Type B pancreatic cell (in vitro differentiated cells): ENCODE measurements at regions not wholly inside any gene's neighbourhood (a gene's known extent, or its start where the extent isn't known, plus 50 kb on each side); places are given as distances from the start of the nearest gene placed in this dataset.
"Not testable (repeated sequence)": the region's sequence is repeated elsewhere in the genome, so short reads cannot be mapped to it uniquely, and the experiment has no call there.

Source experiments
- DNase-seq: peaks from one replicate; pipeline ENCODE4 v3.0.0; 2021; ENCODE audit warnings: mixed read lengths; ENCODE audit not compliant: unreplicated experiment; ENCODE audit errors: extremely low spot score
- H3K27ac Mint-ChIP-seq: 2 replicates; pipeline ENCODE4 v1.8.0; 2021; ENCODE audit warnings: mild to moderate bottlenecking, mixed read lengths
- H3K27me3 Mint-ChIP-seq: 2 replicates; pipeline ENCODE4 v1.8.0; 2021; ENCODE audit warnings: mixed read lengths
- H3K36me3 Mint-ChIP-seq: 2 replicates; pipeline ENCODE4 v1.8.0; 2021; ENCODE audit warnings: mixed read lengths
- H3K4me1 Mint-ChIP-seq: one replicate; pipeline ENCODE4 v1.8.0; 2021; ENCODE audit warnings: mixed read lengths; ENCODE audit not compliant: unreplicated experiment
- H3K4me3 Mint-ChIP-seq: 2 replicates; pipeline ENCODE4 v1.8.0; 2021; ENCODE audit warnings: mild to moderate bottlenecking, mixed read lengths
- H3K9me3 Mint-ChIP-seq: 2 replicates; pipeline ENCODE4 v1.8.0; 2021; ENCODE audit warnings: mixed read lengths
- TF ChIP-seq, protein P1 (sequence below): fragments of 200-600 bp; sonication (generic); conservative IDR thresholded peaks from 2 replicates; pipeline ENCODE4 v1.5.0; 2021; ENCODE audit warnings: antibody characterized with exemption, mild to moderate bottlenecking

DNA sequence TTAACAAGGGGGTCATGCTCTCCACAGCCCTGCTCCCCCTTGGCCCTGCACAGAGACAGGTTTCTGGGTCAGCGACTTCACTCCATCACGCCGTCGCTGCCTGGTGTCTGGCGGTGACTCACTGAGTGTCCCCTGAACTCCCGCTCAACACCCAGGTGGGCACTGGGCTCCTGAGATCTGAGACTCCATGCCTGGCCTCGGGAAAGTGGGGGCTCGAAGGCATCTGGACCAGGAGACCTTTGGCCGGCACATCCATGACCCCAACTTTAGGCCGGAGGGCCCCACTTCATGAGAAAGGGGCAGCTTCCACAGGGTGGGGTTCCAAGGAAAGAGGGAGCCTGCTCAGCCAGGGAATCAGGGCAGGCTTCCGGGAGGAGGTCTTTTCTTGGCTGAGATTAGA is 79.3 kb upstream of the PRR5 start:
- Mint-ChIP-seq H3K27ac (no peak overlapping the region), H3K4me1 (peaks cover 16% of the 10 kb centered on the region), H3K9me3 (no peaks in the 10 kb centered on the region), H3K27me3 (peaks cover 8% of the 10 kb centered on the region), H3K4me3 (no peak overlapping the region), H3K36me3 (no peaks in the 10 kb centered on the region)
- no peak for DNase-seq
- TF ChIP-seq, protein P1, sequence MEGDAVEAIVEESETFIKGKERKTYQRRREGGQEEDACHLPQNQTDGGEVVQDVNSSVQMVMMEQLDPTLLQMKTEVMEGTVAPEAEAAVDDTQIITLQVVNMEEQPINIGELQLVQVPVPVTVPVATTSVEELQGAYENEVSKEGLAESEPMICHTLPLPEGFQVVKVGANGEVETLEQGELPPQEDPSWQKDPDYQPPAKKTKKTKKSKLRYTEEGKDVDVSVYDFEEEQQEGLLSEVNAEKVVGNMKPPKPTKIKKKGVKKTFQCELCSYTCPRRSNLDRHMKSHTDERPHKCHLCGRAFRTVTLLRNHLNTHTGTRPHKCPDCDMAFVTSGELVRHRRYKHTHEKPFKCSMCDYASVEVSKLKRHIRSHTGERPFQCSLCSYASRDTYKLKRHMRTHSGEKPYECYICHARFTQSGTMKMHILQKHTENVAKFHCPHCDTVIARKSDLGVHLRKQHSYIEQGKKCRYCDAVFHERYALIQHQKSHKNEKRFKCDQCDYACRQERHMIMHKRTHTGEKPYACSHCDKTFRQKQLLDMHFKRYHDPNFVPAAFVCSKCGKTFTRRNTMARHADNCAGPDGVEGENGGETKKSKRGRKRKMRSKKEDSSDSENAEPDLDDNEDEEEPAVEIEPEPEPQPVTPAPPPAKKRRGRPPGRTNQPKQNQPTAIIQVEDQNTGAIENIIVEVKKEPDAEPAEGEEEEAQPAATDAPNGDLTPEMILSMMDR: no peak

DNA sequence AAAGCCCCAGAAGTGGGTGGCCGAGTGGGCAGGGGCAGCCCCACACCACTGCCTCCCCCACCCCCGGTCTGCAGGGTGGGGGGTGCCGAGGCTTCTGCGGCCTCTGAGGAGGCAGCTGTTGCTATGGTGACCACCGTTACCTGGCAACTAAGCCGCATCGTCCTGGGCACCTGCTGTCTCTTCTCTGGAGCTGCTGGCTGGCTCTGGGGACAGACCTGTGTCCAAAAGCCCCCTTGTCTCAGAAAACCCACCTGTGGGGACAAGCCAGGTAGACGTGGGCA is 79.9 kb upstream of the PRR5 start:
- Mint-ChIP-seq H3K4me3 (no peak overlapping the region), H3K36me3 (no peaks in the 10 kb centered on the region), H3K27ac (no peak overlapping the region), H3K27me3 (peaks cover 8% of the 10 kb centered on the region), H3K9me3 (no peaks in the 10 kb centered on the region), H3K4me1 (peaks cover 16% of the 10 kb centered on the region)
- DNase-seq: peak; percentile 66
- TF ChIP-seq, protein P1: no peak

DNA sequence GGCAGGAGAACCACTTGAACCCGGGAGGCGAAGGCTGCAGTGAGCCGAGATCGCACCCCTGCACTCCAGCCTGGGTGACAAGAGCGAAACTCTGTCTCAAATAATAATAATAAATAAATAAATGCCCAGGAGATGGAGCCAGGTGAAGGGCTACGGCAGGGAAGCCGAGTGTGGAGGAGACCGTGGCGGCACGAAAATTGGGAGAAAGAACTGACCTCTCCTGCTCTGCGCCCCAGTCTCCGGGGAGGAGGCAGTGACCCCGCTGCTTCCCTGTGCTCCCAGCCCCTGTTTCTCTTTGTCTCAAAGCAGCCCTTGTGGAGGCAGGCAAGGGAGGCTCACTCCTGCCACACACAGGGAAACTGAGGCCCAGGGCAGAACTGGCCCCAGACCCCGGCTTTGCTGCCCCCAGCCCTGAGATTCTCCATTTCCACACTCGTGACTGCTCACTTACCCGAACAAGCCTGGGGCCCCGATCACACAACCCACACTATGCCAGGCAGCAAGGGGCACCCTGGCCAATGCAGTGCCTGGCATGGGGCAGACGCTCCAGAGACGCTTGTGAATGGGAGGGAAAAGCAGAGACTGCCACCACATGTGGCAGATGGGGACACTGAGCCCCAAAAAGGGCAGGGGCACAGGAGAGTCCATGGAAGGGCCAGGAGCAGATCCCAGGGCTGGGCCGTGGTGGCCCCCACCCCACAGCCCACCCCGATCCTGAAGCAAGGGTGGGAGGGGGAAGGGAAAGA is 80.4 kb upstream of the PRR5 start:
- Mint-ChIP-seq H3K4me1 (peaks cover 16% of the 10 kb centered on the region), H3K9me3 (no peaks in the 10 kb centered on the region), H3K27ac (no peak overlapping the region), H3K4me3 (no peak overlapping the region), H3K36me3 (no peaks in the 10 kb centered on the region), H3K27me3 (peaks cover 8% of the 10 kb centered on the region)
- DNase-seq: no peak
- TF ChIP-seq, protein P1: no peak

DNA sequence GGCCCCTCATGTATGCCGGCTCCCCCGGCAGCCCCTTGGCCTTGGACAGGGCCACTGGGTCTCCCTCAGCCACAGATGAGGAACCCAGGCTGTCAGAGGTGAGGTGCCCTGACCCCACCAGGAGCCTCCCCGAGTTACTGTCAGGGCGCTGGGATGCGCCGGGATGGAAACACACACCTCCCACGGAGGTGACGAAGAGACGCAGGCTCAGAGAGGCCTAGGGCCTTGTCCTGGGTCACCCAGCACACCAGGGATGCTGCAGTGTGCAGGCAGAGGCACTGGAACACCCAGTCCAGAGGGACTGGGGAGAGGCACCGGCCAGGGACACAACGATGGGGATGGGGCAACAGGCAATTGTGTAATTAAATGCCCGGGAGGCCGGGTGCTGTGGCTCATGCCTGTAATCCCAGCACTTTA is 81.2 kb upstream of the PRR5 start:
- Mint-ChIP-seq H3K27ac (no peak overlapping the region), H3K9me3 (no peaks in the 10 kb centered on the region), H3K4me3 (no peak overlapping the region), H3K36me3 (no peaks in the 10 kb centered on the region), H3K4me1 (peaks cover 11% of the 10 kb centered on the region), H3K27me3 (peaks cover 3% of the 10 kb centered on the region)
- TF ChIP-seq, protein P1: no peak
- no peak for DNase-seq

DNA sequence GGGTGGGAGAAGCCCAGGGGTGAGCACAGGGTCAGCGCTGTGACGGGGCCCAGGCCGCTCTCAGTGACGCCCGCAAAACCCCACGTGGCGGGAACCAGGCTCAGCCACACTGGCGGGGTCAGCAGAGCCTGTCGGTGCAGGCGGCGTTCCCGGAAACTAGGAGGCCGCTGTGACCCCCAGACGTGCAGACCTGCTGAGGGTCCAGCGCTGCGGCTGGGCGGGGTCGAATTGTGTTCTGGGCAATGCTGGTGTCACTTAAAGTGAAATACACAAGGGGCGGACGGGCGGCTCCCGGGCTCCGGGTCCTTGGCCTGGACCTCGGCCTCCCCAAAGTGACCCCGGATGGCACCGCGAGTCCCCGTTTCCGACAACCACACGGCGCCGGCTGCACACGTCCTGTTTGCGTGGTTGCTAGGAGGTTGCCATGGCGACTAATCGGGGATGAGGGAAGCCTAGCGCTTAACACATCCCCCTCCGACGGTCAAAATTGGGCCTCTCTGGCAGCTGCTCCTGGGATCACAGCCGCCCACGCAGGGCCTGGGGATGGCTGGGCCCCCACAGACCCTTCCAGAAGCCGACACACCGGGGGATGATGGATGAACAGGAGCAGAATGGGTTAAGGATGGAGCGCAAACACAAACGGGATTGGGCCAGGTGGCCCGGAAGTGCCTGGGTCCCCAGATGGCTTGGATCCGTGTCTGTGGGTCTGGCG is 81.7 kb upstream of the PRR5 start:
- TF ChIP-seq, protein P1: no peak
- H3K27ac Mint-ChIP-seq: peak overlapping the region; percentile 41
- H3K27me3 Mint-ChIP-seq: peaks cover 3% of the 10 kb centered on the region
- H3K9me3 Mint-ChIP-seq: no peaks in the 10 kb centered on the region
- peak; percentile 81 for DNase-seq
- H3K4me1 Mint-ChIP-seq: peaks cover 11% of the 10 kb centered on the region
- no peaks in the 10 kb centered on the region for H3K36me3 Mint-ChIP-seq
- peak overlapping the region; percentile 9 for H3K4me3 Mint-ChIP-seq

DNA sequence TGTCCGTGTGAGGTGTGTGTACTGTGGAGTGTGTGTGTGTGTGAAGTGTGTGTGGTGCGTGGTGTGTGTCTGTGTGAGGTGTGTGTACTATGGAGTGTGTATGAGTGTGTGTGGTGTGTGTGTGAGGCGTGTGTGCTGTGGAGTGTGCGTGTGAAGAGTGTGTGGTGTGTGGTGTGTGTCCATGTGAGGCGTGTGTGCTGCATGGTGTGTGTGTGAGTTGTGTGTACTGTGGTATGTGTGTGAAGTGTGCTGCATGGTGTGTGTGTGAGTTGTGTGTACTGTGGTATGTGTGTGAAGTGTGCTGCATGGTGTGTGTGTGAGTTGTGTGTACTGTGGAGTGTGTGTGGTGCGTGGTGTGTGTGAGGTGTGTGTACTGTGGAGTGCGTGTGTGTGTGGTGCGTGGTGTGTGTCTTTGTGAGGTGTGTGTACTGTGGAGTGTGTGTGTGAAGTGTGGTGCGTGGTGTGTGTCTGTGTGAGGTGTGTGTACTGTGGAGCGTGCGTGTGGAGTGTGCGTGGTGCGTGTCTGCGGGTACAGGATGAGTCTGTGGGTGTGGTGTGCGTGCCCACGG is 82.4 kb upstream of the PRR5 start:
- DNase-seq, H3K27ac Mint-ChIP-seq: not testable (repeated sequence)

DNA sequence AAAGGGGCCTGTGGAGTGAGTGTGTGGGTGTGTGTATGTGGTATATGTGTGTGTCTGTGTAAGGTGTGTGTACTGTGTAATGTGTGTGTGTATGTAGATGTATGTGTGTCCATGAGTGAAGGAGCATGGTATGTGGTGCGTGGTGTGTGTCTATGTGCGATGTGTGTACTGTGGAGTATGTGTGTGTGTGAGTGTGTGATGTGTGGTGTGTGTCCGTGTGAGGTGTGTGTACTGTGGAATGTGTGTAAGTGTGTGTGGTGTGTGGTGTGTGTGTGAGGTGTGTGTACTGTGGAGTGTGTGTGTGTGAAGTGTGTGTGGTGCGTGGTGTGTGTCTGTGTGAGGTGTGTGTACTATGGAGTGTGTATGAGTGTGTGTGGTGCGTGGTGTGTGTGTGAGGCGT is 83.1 kb upstream of the PRR5 start:
- H3K4me3 Mint-ChIP-seq, DNase-seq, H3K27me3 Mint-ChIP-seq, H3K36me3 Mint-ChIP-seq, H3K27ac Mint-ChIP-seq, H3K9me3 Mint-ChIP-seq: not testable (repeated sequence)
- H3K4me1 Mint-ChIP-seq: peaks cover 11% of the 10 kb centered on the region

More for the DNA sequence above, 82.4 kb upstream of the PRR5 start:
- peaks cover 11% of the 10 kb centered on the region for H3K4me1 Mint-ChIP-seq
- not testable (repeated sequence) for H3K9me3 Mint-ChIP-seq, H3K4me3 Mint-ChIP-seq, H3K27me3 Mint-ChIP-seq, H3K36me3 Mint-ChIP-seq
